ENCODE measurements at regions not wholly inside any gene's neighbourhood (a gene's known extent, or its start where the extent isn't known, plus 50 kb on each side); places are given as distances from the start of the nearest gene placed in this dataset.

- TF ChIP-seq, protein P1, sequence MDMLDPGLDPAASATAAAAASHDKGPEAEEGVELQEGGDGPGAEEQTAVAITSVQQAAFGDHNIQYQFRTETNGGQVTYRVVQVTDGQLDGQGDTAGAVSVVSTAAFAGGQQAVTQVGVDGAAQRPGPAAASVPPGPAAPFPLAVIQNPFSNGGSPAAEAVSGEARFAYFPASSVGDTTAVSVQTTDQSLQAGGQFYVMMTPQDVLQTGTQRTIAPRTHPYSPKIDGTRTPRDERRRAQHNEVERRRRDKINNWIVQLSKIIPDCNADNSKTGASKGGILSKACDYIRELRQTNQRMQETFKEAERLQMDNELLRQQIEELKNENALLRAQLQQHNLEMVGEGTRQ (IDR thresholded peaks at IDR 0.05; ENCODE audit: low read length), result no peak
- TF ChIP-seq PHF8 (conservative IDR thresholded peaks at IDR 0.05; ENCODE audit: low read depth, low read length), result no peak
Observed at GRCh38 chr18:68504441-68505177, 210.3 kb downstream of the TMX3 start (continued).
